GM18870 (cell line): ENCODE measurements at regions not wholly inside any gene's neighbourhood (a gene's known extent, or its start where the extent isn't known, plus 50 kb on each side); places are given as distances from the start of the nearest gene placed in this dataset.
"Not testable (repeated sequence)": the region's sequence is repeated elsewhere in the genome, so short reads cannot be mapped to it uniquely, and the experiment has no call there.

ENCODE experiments used
- ATAC-seq: cut with Tn5 transposase; IDR thresholded peaks from one replicate; pipeline ENCODE4 v1.9.1; 2021; ENCODE audit warnings: moderate library complexity; ENCODE audit not compliant: unreplicated experiment

GRCh38 chr5:96483878-96484277, 50.8 kb upstream of the PCSK1 start:
- ATAC-seq: no peak

- ATAC-seq: no peak
These were observed 54.8 kb upstream of the PCSK1 start for GRCh38 chr5:96487859-96488258.

- ATAC-seq: no peak
These were observed 56.5 kb upstream of the PCSK1 start for GRCh38 chr5:96489532-96489931.

- ATAC-seq: no peak
These were observed 59.5 kb upstream of the PCSK1 start for GRCh38 chr5:96492459-96493047.

GRCh38 chr5:96493219-96493790, 60.3 kb upstream of the PCSK1 start:
- ATAC-seq: no peak

- ATAC-seq: not testable (repeated sequence)
These were observed 62.4 kb upstream of the PCSK1 start for GRCh38 chr5:96495412-96495811.

GRCh38 chr5:96497027-96497426, 64.0 kb upstream of the PCSK1 start:
- ATAC-seq: not testable (repeated sequence)

GRCh38 chr5:96499753-96500345, 66.8 kb upstream of the PCSK1 start:
- ATAC-seq: no peak

GRCh38 chr5:96501991-96502646, 69.1 kb upstream of the PCSK1 start:
- no peak for ATAC-seq

- ATAC-seq: no peak
These were observed 70.6 kb upstream of the PCSK1 start for GRCh38 chr5:96503501-96504236.

GRCh38 chr5:96506376-96506775, 73.3 kb upstream of the PCSK1 start:
- no peak for ATAC-seq

- no peak for ATAC-seq
These were observed 73.9 kb upstream of the PCSK1 start for GRCh38 chr5:96506866-96507527.

- ATAC-seq: no peak
These were observed 76.3 kb upstream of the PCSK1 start for GRCh38 chr5:96509316-96509715.

GRCh38 chr5:96509721-96510350, 76.8 kb upstream of the PCSK1 start:
- ATAC-seq: no peak

GRCh38 chr5:96516631-96517071, 83.6 kb upstream of the PCSK1 start:
- ATAC-seq: no peak

- no peak for ATAC-seq
These were observed 84.2 kb upstream of the PCSK1 start for GRCh38 chr5:96517295-96517694.

GRCh38 chr5:96520345-96520744, 87.3 kb upstream of the PCSK1 start:
- no peak for ATAC-seq

- no peak for ATAC-seq
These were observed 89.7 kb upstream of the PCSK1 start for GRCh38 chr5:96522635-96523355.

- no peak for ATAC-seq
These were observed 95.0 kb upstream of the PCSK1 start for GRCh38 chr5:96527768-96528661.
